GM18519 (cell line): ENCODE measurements at regions not wholly inside any gene's neighbourhood (a gene's known extent, or its start where the extent isn't known, plus 50 kb on each side); places are given as distances from the start of the nearest gene placed in this dataset.

Source experiments
- ATAC-seq: cut with Tn5 transposase; IDR thresholded peaks from one replicate; pipeline ENCODE4 v1.9.1; 2021; ENCODE audit warnings: mild to moderate bottlenecking, moderate library complexity; ENCODE audit not compliant: unreplicated experiment, low FRiP score

GRCh38 chr2:196224756-196225155 lies 53.4 kb upstream of the STK17B start:
- no peak for ATAC-seq

GRCh38 chr2:196225213-196225612 lies 53.8 kb upstream of the STK17B start:
- no peak for ATAC-seq

- ATAC-seq = no peak
Measured at GRCh38 chr2:196226058-196226706, 54.8 kb upstream of the STK17B start.

GRCh38 chr2:196226707-196227065 lies 55.3 kb upstream of the STK17B start:
- no peak for ATAC-seq

- ATAC-seq = no peak
Measured at GRCh38 chr2:196229013-196229412, 57.6 kb upstream of the STK17B start.

GRCh38 chr2:196230061-196230854 lies 58.9 kb upstream of the STK17B start:
- ATAC-seq = no peak

GRCh38 chr2:196233021-196233804 lies 61.8 kb upstream of the STK17B start:
- ATAC-seq = no peak

GRCh38 chr2:196233805-196234475 lies 62.6 kb upstream of the STK17B start:
- peak; percentile 79 for ATAC-seq

GRCh38 chr2:196234672-196235071 lies 63.3 kb upstream of the STK17B start:
- ATAC-seq = no peak

- no peak for ATAC-seq
Measured at GRCh38 chr2:196238836-196239380, 67.5 kb upstream of the STK17B start.

GRCh38 chr2:196239622-196240587 lies 68.5 kb upstream of the STK17B start:
- peak; percentile 57 for ATAC-seq

GRCh38 chr2:196241175-196241574 lies 69.8 kb upstream of the STK17B start:
- no peak for ATAC-seq

- peak; percentile 83 for ATAC-seq
Measured at GRCh38 chr2:196242131-196242620, 70.8 kb upstream of the STK17B start.

- ATAC-seq = no peak
Measured at GRCh38 chr2:196244516-196244915, 73.1 kb upstream of the STK17B start.

- ATAC-seq = no peak
Measured at GRCh38 chr2:196244966-196245365, 73.6 kb upstream of the STK17B start.

GRCh38 chr2:196245378-196246140 lies 74.2 kb upstream of the STK17B start:
- no peak for ATAC-seq

- no peak for ATAC-seq
Measured at GRCh38 chr2:196247114-196247975, 76.0 kb upstream of the STK17B start.

GRCh38 chr2:196247976-196248280 lies 76.5 kb upstream of the STK17B start:
- no peak for ATAC-seq
